Immature natural killer cell (primary cell): ENCODE measurements at regions not wholly inside any gene's neighbourhood (a gene's known extent, or its start where the extent isn't known, plus 50 kb on each side); places are given as distances from the start of the nearest gene placed in this dataset.
"Not testable (repeated sequence)": the region's sequence is repeated elsewhere in the genome, so short reads cannot be mapped to it uniquely, and the experiment has no call there.

Source experiments
- DNase-seq, 3 donors: peaks; one replicate each; pipeline ENCODE4 v3.0.0; 2022; ENCODE audit warnings: mixed read lengths in 1 of 3
- H3K27ac Mint-ChIP-seq, 6 donors: one replicate each; pipeline ENCODE4 v1.8.0; 2020; ENCODE audit warnings: mixed read lengths in 6 of 6, mild to moderate bottlenecking in 5 of 6, inconsistent platforms in 4 of 6, moderate library complexity in 3 of 6
- H3K27me3 Mint-ChIP-seq, 3 donors: one replicate each; pipeline ENCODE4 v1.8.0; 2020 to 2021; ENCODE audit warnings: low read depth in 3 of 3, mild to moderate bottlenecking in 3 of 3, mixed read lengths in 3 of 3, moderate library complexity in 3 of 3, inconsistent platforms in 1 of 3
- H3K36me3 Mint-ChIP-seq, 3 donors: one replicate each; pipeline ENCODE4 v1.8.0; 2020; ENCODE audit warnings: mixed read lengths in 3 of 3, inconsistent platforms in 2 of 3, mild to moderate bottlenecking in 2 of 3
- H3K4me1 Mint-ChIP-seq, 2 donors: one replicate each; pipeline ENCODE4 v1.8.0; 2020; ENCODE audit warnings: inconsistent platforms in 2 of 2, mild to moderate bottlenecking in 2 of 2, mixed read lengths in 2 of 2, moderate library complexity in 1 of 2
- H3K4me3 Mint-ChIP-seq, 5 donors: one replicate each; pipeline ENCODE4 v1.8.0; 2020; ENCODE audit warnings: mild to moderate bottlenecking in 5 of 5, mixed read lengths in 5 of 5, inconsistent platforms in 3 of 5, moderate library complexity in 3 of 5
- H3K9me3 Mint-ChIP-seq, 6 donors: one replicate each; pipeline ENCODE4 v1.8.0; 2020; ENCODE audit warnings: mild to moderate bottlenecking in 6 of 6, mixed read lengths in 6 of 6, inconsistent platforms in 4 of 6, moderate library complexity in 3 of 6

DNA sequence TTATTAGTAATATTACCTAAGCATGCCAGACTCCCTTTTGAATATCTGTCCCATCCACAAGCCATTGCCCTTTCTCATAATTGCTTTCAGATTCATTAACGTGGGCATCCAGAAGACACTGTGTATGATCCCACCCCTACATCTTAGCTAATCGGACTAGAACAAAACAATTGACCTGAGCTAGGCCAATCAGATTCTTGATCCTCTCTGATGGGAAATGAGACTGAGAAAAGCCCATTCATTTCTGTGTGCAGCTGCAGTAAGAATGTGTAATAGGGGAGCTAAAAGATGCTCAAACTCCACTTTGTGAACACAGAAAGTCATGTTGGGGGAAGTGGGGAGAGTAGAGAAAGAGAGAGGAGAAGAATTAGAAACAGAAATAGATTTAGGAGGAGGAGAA lies 281.7 kb upstream of the G2E3 start:
- H3K9me3 Mint-ChIP-seq, result peaks cover 0 to 10% (median 7%) of the 10 kb centered on the region in 6 donors
- H3K4me3 Mint-ChIP-seq, result no peak overlapping the region
- peaks cover 0 to 8% (median 3%) of the 10 kb centered on the region in 3 donors for H3K27me3 Mint-ChIP-seq
- no peak for DNase-seq
- no peaks in the 10 kb centered on the region for H3K36me3 Mint-ChIP-seq
- no peaks in the 10 kb centered on the region for H3K4me1 Mint-ChIP-seq
- H3K27ac Mint-ChIP-seq, result no peak overlapping the region

- not testable (repeated sequence) for H3K4me1 Mint-ChIP-seq, DNase-seq, H3K27ac Mint-ChIP-seq, H3K36me3 Mint-ChIP-seq, H3K4me3 Mint-ChIP-seq, H3K27me3 Mint-ChIP-seq
- peaks cover 0 to 10% (median 7%) of the 10 kb centered on the region in 6 donors for H3K9me3 Mint-ChIP-seq
Observed at GRCh38 chr14:30278856-30279255, 280.1 kb upstream of the G2E3 start.

DNA sequence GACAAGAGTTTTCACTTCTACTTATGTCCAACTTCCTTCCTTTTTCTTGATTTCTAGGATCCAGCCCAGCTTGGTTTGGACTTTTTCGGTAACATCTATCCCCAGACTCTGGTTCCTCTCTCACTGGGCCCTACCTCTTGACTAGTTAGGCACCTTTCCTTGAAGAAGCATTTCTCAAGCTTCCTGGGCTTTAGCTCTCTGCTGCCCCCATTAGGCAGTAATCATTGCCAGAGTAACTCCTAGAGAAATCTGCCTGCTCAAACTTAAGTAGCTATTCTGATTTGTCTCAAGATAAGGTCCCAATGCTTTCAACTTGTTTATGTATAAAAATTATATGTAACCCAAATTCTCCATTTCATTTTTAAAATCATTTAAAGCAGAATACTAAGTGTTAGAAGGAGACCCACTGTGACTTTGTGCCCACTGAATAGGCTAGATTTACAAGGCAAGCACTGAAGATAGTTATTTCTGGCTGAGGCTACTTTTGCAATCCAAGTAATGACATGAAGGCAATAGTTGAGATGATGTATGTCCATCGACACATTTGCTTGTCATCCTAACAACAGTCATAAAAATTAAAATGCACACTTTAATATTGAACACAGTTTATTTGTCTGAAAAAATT lies 275.0 kb upstream of the G2E3 start:
- peaks cover 0 to 15% (median 2%) of the 10 kb centered on the region in 6 donors for H3K9me3 Mint-ChIP-seq
- H3K4me1 Mint-ChIP-seq, result no peaks in the 10 kb centered on the region
- no peaks in the 10 kb centered on the region for H3K36me3 Mint-ChIP-seq
- no peak overlapping the region for H3K27ac Mint-ChIP-seq
- H3K27me3 Mint-ChIP-seq, result peaks cover 0 to under 1% (median 0%) of the 10 kb centered on the region in 3 donors
- no peak for DNase-seq
- H3K4me3 Mint-ChIP-seq, result no peak overlapping the region

DNA sequence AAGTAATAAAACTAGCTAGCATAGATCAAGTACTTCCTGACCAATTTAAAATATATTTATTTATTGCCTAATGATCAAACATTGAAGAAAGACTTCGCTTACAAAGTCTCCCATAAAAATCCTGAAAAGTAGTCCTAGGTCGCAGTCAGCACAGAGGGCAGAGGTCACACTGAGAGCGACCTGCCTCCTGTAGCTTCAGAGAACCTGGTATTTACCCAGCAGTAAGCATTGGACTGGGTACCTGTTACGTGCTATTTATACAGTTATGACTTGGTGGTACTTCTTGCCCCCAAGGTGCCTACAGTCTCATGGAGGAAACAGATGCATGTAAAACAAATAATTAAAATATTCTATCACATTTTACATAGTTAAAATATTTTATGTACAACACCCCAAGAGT lies 274.1 kb upstream of the G2E3 start:
- no peaks in the 10 kb centered on the region for H3K4me1 Mint-ChIP-seq
- no peak for DNase-seq
- no peaks in the 10 kb centered on the region for H3K27me3 Mint-ChIP-seq
- no peak overlapping the region for H3K4me3 Mint-ChIP-seq
- no peak overlapping the region for H3K27ac Mint-ChIP-seq
- no peaks in the 10 kb centered on the region for H3K36me3 Mint-ChIP-seq
- peaks cover 0 to 15% (median 1%) of the 10 kb centered on the region in 6 donors for H3K9me3 Mint-ChIP-seq

GRCh38 chr14:30287579-30288445 lies 271.1 kb upstream of the G2E3 start:
- H3K9me3 Mint-ChIP-seq, result peaks cover 0 to 5% (median 1%) of the 10 kb centered on the region in 6 donors

GRCh38 chr14:30290001-30290400 lies 269.0 kb upstream of the G2E3 start:
- peaks cover 0 to 3% (median 0%) of the 10 kb centered on the region in 3 donors for H3K27me3 Mint-ChIP-seq
- no peak overlapping the region for H3K4me3 Mint-ChIP-seq
- no peak for DNase-seq
- no peak overlapping the region for H3K27ac Mint-ChIP-seq
- H3K36me3 Mint-ChIP-seq, result no peaks in the 10 kb centered on the region
- peaks cover 0 to 5% (median 2%) of the 10 kb centered on the region in 6 donors for H3K9me3 Mint-ChIP-seq
- no peaks in the 10 kb centered on the region for H3K4me1 Mint-ChIP-seq

More at GRCh38 chr14:30287579-30288445, 271.1 kb upstream of the G2E3 start:
- Mint-ChIP-seq H3K27me3 (peaks cover 0 to 3% (median 0%) of the 10 kb centered on the region in 3 donors), H3K36me3 (no peaks in the 10 kb centered on the region), H3K4me1 (no peaks in the 10 kb centered on the region), H3K4me3 (no peak overlapping the region), H3K27ac (no peak overlapping the region)
- DNase-seq, result no peak

GRCh38 chr14:30291216-30291615 lies 267.7 kb upstream of the G2E3 start:
- no peaks in the 10 kb centered on the region for H3K4me1 Mint-ChIP-seq
- no peak for DNase-seq
- peaks cover 0 to 3% (median 0%) of the 10 kb centered on the region in 3 donors for H3K27me3 Mint-ChIP-seq
- no peaks in the 10 kb centered on the region for H3K36me3 Mint-ChIP-seq
- H3K9me3 Mint-ChIP-seq, result peaks cover 0 to 3% (median under 1%) of the 10 kb centered on the region in 6 donors
- H3K27ac Mint-ChIP-seq, result no peak overlapping the region
- no peak overlapping the region for H3K4me3 Mint-ChIP-seq

- Mint-ChIP-seq H3K27ac (no peak overlapping the region), H3K4me3 (no peak overlapping the region), H3K27me3 (peaks cover 0 to 4% (median 3%) of the 10 kb centered on the region in 3 donors), H3K36me3 (no peaks in the 10 kb centered on the region), H3K9me3 (peaks cover 0 to 7% (median under 1%) of the 10 kb centered on the region in 6 donors), H3K4me1 (no peaks in the 10 kb centered on the region)
- DNase-seq, result no peak
Observed at GRCh38 chr14:30292541-30292940, 266.4 kb upstream of the G2E3 start.

DNA sequence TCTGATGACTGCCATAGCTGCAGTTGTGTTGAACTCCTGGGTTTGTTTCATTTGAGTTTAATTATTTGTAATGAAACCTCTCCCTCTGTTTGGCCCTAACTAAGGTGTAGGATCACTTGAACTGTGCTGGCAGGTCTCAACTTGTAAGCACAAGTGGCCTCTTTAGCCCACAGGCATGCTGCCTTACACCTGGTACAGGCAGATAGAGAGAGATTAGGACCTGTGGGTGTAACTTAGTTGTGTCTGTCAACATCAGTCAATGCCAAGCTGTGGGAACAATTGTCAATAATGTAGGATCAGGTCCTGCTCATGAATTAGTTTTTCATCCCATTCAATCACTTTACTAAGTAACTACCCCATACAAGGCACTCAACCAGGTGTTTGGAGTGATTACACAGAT lies 263.0 kb upstream of the G2E3 start:
- H3K4me1 Mint-ChIP-seq, result no peaks in the 10 kb centered on the region
- H3K27me3 Mint-ChIP-seq, result peaks cover 0 to 4% (median 4%) of the 10 kb centered on the region in 3 donors
- no peaks in the 10 kb centered on the region for H3K36me3 Mint-ChIP-seq
- H3K27ac Mint-ChIP-seq, result no peak overlapping the region
- no peak overlapping the region for H3K4me3 Mint-ChIP-seq
- DNase-seq, result no peak
- peaks cover 0 to 14% (median under 1%) of the 10 kb centered on the region in 6 donors for H3K9me3 Mint-ChIP-seq

DNA sequence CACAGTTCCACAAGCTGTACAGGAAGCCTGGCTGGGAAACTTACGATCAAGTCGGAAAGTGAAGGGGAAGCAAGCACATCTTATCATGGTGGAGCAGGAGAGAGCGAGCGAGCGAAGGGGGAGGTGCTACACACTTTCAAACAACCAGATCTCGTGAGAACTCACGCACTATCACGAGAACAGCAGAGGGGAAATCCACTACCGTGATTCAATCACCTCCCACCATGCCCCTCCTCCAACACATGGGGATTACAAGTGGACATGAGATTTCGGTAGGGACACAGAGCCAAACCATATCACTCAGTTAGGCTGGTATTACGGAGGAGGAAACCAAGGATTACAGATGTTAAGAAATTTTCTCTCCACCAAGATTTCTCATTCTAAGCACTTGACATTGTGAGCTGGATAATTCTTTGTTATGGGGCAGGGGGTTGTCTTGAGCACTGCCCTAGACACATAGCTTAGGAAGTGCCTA lies 262.0 kb upstream of the G2E3 start:
- H3K9me3 Mint-ChIP-seq, result peaks cover 0 to 14% (median under 1%) of the 10 kb centered on the region in 6 donors
- no peaks in the 10 kb centered on the region for H3K4me1 Mint-ChIP-seq
- no peaks in the 10 kb centered on the region for H3K36me3 Mint-ChIP-seq
- peaks cover 0 to 4% (median 3%) of the 10 kb centered on the region in 3 donors for H3K27me3 Mint-ChIP-seq
- no peak overlapping the region for H3K27ac Mint-ChIP-seq
- no peak overlapping the region for H3K4me3 Mint-ChIP-seq
- no peak for DNase-seq

DNA sequence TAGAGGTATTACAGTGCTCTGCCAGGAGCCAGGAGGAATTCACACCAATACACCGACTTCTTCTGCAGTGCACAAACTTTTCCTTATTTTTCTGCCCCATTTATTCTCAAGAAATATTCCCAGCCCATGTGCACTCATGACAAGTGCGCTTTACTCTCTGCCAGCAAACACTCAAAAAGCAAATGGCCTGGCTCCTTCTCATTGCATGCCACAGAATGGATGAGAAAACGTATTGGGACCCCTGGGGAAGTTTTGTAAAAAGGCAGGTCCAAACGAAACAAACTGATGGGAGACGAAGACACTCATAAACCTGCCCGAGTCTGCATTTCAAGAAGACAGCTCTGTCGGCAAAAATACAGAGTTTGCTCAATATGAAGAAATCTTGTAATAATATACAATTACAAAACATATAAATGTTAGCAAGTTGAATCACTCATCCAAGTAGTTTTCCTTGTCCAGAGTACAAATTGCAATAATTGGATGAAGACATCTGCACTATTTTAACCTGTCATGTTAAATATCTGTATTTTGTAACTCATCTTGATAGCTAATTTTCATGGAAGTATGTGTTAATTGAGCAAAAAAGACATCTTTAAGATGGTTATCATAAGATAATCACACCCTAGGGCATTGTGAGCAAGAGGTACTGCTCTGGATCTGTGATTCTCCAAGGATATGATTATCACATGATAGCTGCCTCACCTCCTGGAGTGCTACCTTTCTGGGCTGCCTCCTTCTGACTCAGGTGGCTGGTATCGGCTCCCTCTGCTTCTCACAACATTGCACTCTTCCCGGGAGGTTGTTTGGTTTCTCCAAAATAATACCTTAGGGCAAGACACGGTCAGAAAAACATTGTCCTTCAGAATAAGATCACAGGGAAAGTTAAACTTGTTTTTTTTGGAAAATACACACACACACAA lies 260.8 kb upstream of the G2E3 start:
- Mint-ChIP-seq H3K9me3 (peaks cover 0 to 14% (median 1%) of the 10 kb centered on the region in 6 donors), H3K4me1 (no peaks in the 10 kb centered on the region), H3K4me3 (no peak overlapping the region), H3K36me3 (no peaks in the 10 kb centered on the region), H3K27me3 (peaks cover 0 to 4% (median 1%) of the 10 kb centered on the region in 3 donors), H3K27ac (no peak overlapping the region)
- DNase-seq, result no peak

DNA sequence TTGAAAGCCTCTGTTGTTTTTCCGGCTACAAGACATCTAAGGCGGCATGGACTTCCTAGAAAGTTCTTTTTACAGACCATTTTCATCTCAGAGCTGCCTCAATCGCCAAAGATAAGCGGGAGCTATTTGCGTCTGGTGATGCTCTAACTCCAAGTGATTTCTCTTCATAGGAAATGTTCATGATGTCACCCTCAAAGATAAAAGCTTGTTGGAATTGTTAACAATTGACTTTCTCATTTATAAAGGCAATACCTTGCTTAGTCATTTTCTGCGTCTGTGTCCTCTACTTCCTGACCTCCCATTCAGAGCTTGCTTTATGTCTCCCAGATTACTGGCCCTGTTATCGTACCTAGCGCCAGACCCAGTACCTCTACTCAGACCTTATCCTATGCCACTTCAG lies 259.0 kb upstream of the G2E3 start:
- DNase-seq, result no peak
- H3K4me1 Mint-ChIP-seq, result no peaks in the 10 kb centered on the region
- peaks cover 0 to 20% (median 4%) of the 10 kb centered on the region in 6 donors for H3K9me3 Mint-ChIP-seq
- H3K36me3 Mint-ChIP-seq, result no peaks in the 10 kb centered on the region
- no peak overlapping the region for H3K4me3 Mint-ChIP-seq
- peaks cover 0 to 4% (median 1%) of the 10 kb centered on the region in 3 donors for H3K27me3 Mint-ChIP-seq
- H3K27ac Mint-ChIP-seq, result no peak overlapping the region

DNA sequence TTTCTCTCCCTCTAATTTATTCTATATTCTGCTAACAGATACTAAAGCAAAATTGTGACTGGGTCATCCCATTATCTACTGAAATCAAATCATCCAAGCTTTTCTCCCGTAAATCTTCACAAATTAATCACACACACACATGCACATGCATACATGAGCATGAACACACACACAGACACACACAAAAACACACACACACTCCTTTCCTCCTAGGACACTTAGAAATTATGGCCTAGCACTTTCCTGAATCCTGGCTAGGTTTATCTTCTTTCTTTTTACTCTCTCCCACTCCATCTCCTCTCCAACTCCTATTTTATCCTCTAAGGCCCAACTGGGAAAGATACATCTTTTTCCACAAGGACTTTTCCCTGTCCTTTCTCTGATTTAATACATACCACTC lies 255.6 kb upstream of the G2E3 start:
- Mint-ChIP-seq H3K36me3 (no peaks in the 10 kb centered on the region), H3K9me3 (peaks cover 0 to 13% (median 7%) of the 10 kb centered on the region in 6 donors), H3K4me3 (no peak overlapping the region), H3K4me1 (no peaks in the 10 kb centered on the region), H3K27ac (no peak overlapping the region), H3K27me3 (peaks cover 0 to 3% (median 1%) of the 10 kb centered on the region in 3 donors)
- DNase-seq, result no peak
